ENCODE measurements at regions not wholly inside any gene's neighbourhood (a gene's known extent, or its start where the extent isn't known, plus 50 kb on each side); places are given as distances from the start of the nearest gene placed in this dataset.

- CTCF ChIA-PET = interaction anchor here (0.7 to 1.1 kb wide), 3 partner anchors 310 to 742 kb away, joined by 3 read pairs; no protein-coding TSS in a partner anchor
- no peaks in the 10 kb centered on the region for H3K9me3 Mint-ChIP-seq
- POLR2A ChIA-PET = no interaction called here
These were observed 320.5 kb upstream of the ADCY2 start for GRCh38 chr5:7075470-7075869.

GRCh38 chr5:7078101-7078500, 317.8 kb upstream of the ADCY2 start:
- DNase-seq (ENCODE audit: low spot score) = no peak
- Mint-ChIP-seq H3K4me1 (peaks cover 50% of the 10 kb centered on the region), H3K4me3 (no peak overlapping the region), H3K27me3 (ENCODE audit: low read depth) (no peaks in the 10 kb centered on the region), H3K36me3 (no peaks in the 10 kb centered on the region), H3K27ac (no peak overlapping the region), H3K9me3 (no peaks in the 10 kb centered on the region)
- peak; percentile 7 for ATAC-seq
- ChIA-PET CTCF (interaction anchor here (0.5 to 4.4 kb wide), 8 partner anchors 14 to 668 kb away, joined by 3 to 44 read pairs (median 10); no protein-coding TSS in a partner anchor), POLR2A (no interaction called here)
- TF ChIP-seq ZNF121 (CRISPR knock-in tag; IDR thresholded peaks at IDR 0.05) = no peak
- no peak for TF ChIP-seq ZNF317 (CRISPR knock-in tag; IDR thresholded peaks at IDR 0.05; ENCODE audit: borderline replicate concordance, low read depth)
- TF ChIP-seq ZNF416 (CRISPR knock-in tag; IDR thresholded peaks at IDR 0.05) = no peak
- no peak for TF ChIP-seq E2F5 (CRISPR knock-in tag; IDR thresholded peaks at IDR 0.05)
- no peak for TF ChIP-seq USF2 (CRISPR knock-in tag; IDR thresholded peaks at IDR 0.05)
- no peak for TF ChIP-seq SMAD3 (CRISPR knock-in tag; IDR thresholded peaks at IDR 0.05; ENCODE audit: borderline replicate concordance)
- no peak for TF ChIP-seq ZNF671 (CRISPR knock-in tag; IDR thresholded peaks at IDR 0.05)
- TF ChIP-seq ZNF423 (CRISPR knock-in tag; IDR thresholded peaks at IDR 0.05) = no peak

More at GRCh38 chr5:7075470-7075869, 320.5 kb upstream of the ADCY2 start:
- no peaks in the 10 kb centered on the region for H3K27me3 Mint-ChIP-seq (ENCODE audit: low read depth)
- H3K27ac Mint-ChIP-seq = no peak overlapping the region
- no peak for DNase-seq (ENCODE audit: low spot score)
- H3K36me3 Mint-ChIP-seq = no peaks in the 10 kb centered on the region
- no peak for TF ChIP-seq E2F1 (CRISPR knock-in tag; IDR thresholded peaks at IDR 0.05)
- TF ChIP-seq ZSCAN18 (CRISPR knock-in tag; IDR thresholded peaks at IDR 0.05) = 0 out of 2 replicates have a peak, but pooled peaks have one; percentile 30
- H3K4me3 Mint-ChIP-seq = no peak overlapping the region
- H3K4me1 Mint-ChIP-seq = peaks cover 41% of the 10 kb centered on the region
- peak; percentile 55 for ATAC-seq

DNA sequence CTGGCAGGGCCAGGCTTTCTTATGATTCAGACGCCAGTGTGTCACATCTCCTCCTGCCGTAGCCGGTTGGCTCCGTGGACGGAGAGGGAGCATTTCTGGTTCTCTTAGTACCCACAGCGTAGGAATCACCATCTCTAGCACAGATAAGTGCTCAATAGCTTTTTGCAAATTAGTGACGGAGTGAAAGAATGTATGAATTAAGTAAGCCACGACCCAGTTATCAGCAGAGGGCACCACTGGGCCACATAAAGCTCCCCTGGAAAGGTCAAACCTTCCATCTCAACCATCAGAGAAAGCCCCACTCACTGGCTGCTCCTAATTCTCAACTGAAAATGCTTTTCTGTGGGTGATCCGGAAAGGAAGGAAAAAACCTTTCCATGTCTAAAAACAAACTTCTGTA, 317.0 kb upstream of the ADCY2 start:
- ChIA-PET POLR2A (no interaction called here), CTCF (interaction anchor here (0.6 to 4.4 kb wide), 25 partner anchors 9 to 779 kb away, joined by 3 to 44 read pairs (median 4); no protein-coding TSS in a partner anchor)
- TF ChIP-seq, protein P1, sequence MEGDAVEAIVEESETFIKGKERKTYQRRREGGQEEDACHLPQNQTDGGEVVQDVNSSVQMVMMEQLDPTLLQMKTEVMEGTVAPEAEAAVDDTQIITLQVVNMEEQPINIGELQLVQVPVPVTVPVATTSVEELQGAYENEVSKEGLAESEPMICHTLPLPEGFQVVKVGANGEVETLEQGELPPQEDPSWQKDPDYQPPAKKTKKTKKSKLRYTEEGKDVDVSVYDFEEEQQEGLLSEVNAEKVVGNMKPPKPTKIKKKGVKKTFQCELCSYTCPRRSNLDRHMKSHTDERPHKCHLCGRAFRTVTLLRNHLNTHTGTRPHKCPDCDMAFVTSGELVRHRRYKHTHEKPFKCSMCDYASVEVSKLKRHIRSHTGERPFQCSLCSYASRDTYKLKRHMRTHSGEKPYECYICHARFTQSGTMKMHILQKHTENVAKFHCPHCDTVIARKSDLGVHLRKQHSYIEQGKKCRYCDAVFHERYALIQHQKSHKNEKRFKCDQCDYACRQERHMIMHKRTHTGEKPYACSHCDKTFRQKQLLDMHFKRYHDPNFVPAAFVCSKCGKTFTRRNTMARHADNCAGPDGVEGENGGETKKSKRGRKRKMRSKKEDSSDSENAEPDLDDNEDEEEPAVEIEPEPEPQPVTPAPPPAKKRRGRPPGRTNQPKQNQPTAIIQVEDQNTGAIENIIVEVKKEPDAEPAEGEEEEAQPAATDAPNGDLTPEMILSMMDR (IDR thresholded peaks at IDR 0.05) = no peak
- TF ChIP-seq NFE2L1 (CRISPR knock-in tag; IDR thresholded peaks at IDR 0.05) (no peak), E2F5 (CRISPR knock-in tag; IDR thresholded peaks at IDR 0.05) (no peak), ZNF263 (CRISPR knock-in tag; IDR thresholded peaks at IDR 0.05; ENCODE audit: low read depth) (no peak), FOXJ3 (CRISPR knock-in tag; IDR thresholded peaks at IDR 0.05; ENCODE audit: borderline replicate concordance) (no peak)
- TF ChIP-seq, protein P2, sequence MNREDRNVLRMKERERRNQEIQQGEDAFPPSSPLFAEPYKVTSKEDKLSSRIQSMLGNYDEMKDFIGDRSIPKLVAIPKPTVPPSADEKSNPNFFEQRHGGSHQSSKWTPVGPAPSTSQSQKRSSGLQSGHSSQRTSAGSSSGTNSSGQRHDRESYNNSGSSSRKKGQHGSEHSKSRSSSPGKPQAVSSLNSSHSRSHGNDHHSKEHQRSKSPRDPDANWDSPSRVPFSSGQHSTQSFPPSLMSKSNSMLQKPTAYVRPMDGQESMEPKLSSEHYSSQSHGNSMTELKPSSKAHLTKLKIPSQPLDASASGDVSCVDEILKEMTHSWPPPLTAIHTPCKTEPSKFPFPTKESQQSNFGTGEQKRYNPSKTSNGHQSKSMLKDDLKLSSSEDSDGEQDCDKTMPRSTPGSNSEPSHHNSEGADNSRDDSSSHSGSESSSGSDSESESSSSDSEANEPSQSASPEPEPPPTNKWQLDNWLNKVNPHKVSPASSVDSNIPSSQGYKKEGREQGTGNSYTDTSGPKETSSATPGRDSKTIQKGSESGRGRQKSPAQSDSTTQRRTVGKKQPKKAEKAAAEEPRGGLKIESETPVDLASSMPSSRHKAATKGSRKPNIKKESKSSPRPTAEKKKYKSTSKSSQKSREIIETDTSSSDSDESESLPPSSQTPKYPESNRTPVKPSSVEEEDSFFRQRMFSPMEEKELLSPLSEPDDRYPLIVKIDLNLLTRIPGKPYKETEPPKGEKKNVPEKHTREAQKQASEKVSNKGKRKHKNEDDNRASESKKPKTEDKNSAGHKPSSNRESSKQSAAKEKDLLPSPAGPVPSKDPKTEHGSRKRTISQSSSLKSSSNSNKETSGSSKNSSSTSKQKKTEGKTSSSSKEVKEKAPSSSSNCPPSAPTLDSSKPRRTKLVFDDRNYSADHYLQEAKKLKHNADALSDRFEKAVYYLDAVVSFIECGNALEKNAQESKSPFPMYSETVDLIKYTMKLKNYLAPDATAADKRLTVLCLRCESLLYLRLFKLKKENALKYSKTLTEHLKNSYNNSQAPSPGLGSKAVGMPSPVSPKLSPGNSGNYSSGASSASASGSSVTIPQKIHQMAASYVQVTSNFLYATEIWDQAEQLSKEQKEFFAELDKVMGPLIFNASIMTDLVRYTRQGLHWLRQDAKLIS (CRISPR knock-in tag; IDR thresholded peaks at IDR 0.05; ENCODE audit: borderline replicate concordance) = no peak
- TF ChIP-seq, protein P3, sequence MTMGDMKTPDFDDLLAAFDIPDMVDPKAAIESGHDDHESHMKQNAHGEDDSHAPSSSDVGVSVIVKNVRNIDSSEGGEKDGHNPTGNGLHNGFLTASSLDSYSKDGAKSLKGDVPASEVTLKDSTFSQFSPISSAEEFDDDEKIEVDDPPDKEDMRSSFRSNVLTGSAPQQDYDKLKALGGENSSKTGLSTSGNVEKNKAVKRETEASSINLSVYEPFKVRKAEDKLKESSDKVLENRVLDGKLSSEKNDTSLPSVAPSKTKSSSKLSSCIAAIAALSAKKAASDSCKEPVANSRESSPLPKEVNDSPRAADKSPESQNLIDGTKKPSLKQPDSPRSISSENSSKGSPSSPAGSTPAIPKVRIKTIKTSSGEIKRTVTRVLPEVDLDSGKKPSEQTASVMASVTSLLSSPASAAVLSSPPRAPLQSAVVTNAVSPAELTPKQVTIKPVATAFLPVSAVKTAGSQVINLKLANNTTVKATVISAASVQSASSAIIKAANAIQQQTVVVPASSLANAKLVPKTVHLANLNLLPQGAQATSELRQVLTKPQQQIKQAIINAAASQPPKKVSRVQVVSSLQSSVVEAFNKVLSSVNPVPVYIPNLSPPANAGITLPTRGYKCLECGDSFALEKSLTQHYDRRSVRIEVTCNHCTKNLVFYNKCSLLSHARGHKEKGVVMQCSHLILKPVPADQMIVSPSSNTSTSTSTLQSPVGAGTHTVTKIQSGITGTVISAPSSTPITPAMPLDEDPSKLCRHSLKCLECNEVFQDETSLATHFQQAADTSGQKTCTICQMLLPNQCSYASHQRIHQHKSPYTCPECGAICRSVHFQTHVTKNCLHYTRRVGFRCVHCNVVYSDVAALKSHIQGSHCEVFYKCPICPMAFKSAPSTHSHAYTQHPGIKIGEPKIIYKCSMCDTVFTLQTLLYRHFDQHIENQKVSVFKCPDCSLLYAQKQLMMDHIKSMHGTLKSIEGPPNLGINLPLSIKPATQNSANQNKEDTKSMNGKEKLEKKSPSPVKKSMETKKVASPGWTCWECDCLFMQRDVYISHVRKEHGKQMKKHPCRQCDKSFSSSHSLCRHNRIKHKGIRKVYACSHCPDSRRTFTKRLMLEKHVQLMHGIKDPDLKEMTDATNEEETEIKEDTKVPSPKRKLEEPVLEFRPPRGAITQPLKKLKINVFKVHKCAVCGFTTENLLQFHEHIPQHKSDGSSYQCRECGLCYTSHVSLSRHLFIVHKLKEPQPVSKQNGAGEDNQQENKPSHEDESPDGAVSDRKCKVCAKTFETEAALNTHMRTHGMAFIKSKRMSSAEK (CRISPR knock-in tag; IDR thresholded peaks at IDR 0.05; ENCODE audit: borderline replicate concordance) = no peak

More for the DNA sequence above, 317.0 kb upstream of the ADCY2 start:
- no peaks in the 10 kb centered on the region for H3K36me3 Mint-ChIP-seq
- DNase-seq (ENCODE audit: low spot score) (peak; percentile 50), ATAC-seq (peak; percentile 68)
- peak overlapping the region; percentile 25; the same call in 1 of the 2 replicates for H3K4me3 Mint-ChIP-seq
- H3K4me1 Mint-ChIP-seq = peaks cover 50% of the 10 kb centered on the region
- no peaks in the 10 kb centered on the region for H3K9me3 Mint-ChIP-seq
- 0 out of 2 replicates have a peak overlapping the region, but pooled peaks have one; percentile 12 for H3K27ac Mint-ChIP-seq
- H3K27me3 Mint-ChIP-seq (ENCODE audit: low read depth) = no peaks in the 10 kb centered on the region
